ENCODE measurements at regions not wholly inside any gene's neighbourhood (a gene's known extent, or its start where the extent isn't known, plus 50 kb on each side); places are given as distances from the start of the nearest gene placed in this dataset.

DNA sequence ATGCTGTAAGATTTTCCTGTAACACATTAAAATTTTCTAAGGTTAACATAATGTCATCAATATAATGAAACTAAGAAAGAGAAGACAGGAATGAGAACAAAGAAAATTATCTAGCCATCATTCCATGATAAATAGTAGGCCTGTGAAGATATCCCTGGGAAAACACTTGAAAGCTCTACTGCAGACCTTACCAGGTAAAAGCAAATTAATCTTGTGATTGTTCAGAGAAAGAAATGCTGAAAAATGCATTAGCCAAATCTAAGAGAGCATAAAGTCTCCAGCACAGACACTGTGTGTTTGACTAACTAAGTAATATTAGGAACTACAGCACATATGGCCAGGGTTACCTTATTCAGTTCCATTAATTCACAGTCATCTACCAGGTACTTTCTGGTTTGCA is 628.3 kb upstream of the GRAMD2B start:
- Histone ChIP-seq H3K4me1 (no peaks in the 10 kb centered on the region), H3K9me3 (no peaks in the 10 kb centered on the region), H3K27me3 (no peaks in the 10 kb centered on the region), H3K36me3 (no peaks in the 10 kb centered on the region), H3K27ac (no peak overlapping the region), H3K4me3 (no peak overlapping the region)
- intact Hi-C loops (cut with DNase I; ENCODE audit: low total_unique reads) (no loop called here), in situ Hi-C loops (cut with MboI; ENCODE audit: low pct_ligation_motif_present in 1 of 4, low pct_unique_long_range_greater_than_20kb in 1 of 4, low sequenced_read_pairs in 3 of 4) (no loop called here)
- TF ChIP-seq EP300 (IDR thresholded peaks at IDR 0.05; ENCODE audit: low read depth) (no peak), POLR2A (IDR thresholded peaks at IDR 0.05) (no peak), CTCF (IDR thresholded peaks at IDR 0.05) (no peak), POLR2AphosphoS5 (IDR thresholded peaks at IDR 0.05) (no peak)
- DNase-seq: no peak

- TF ChIP-seq POLR2A (IDR thresholded peaks at IDR 0.05) (no peak), EP300 (IDR thresholded peaks at IDR 0.05; ENCODE audit: low read depth) (no peak), CTCF (IDR thresholded peaks at IDR 0.05) (no peak), POLR2AphosphoS5 (IDR thresholded peaks at IDR 0.05) (no peak)
- intact Hi-C loops (cut with DNase I; ENCODE audit: low total_unique reads) (no loop called here), in situ Hi-C loops (cut with MboI; ENCODE audit: low pct_ligation_motif_present in 1 of 4, low pct_unique_long_range_greater_than_20kb in 1 of 4, low sequenced_read_pairs in 3 of 4) (no loop called here)
- no peak overlapping the region for H3K4me3 ChIP-seq
- no peaks in the 10 kb centered on the region for H3K4me1 ChIP-seq
- H3K27me3 ChIP-seq: no peaks in the 10 kb centered on the region
- DNase-seq: no peak
- no peak overlapping the region for H3K27ac ChIP-seq
- H3K9me3 ChIP-seq: no peaks in the 10 kb centered on the region
- H3K36me3 ChIP-seq: no peaks in the 10 kb centered on the region
Measured at GRCh38 chr5:125798307-125798706, 624.9 kb upstream of the GRAMD2B start.

- intact Hi-C loops (cut with DNase I; ENCODE audit: low total_unique reads) (no loop called here), in situ Hi-C loops (cut with MboI; ENCODE audit: low pct_ligation_motif_present in 1 of 4, low pct_unique_long_range_greater_than_20kb in 1 of 4, low sequenced_read_pairs in 3 of 4) (no loop called here)
- no peaks in the 10 kb centered on the region for H3K9me3 ChIP-seq
Measured at GRCh38 chr5:125812651-125813050, 610.6 kb upstream of the GRAMD2B start.

GRCh38 chr5:125813221-125813974 is 609.8 kb upstream of the GRAMD2B start:
- intact Hi-C loops (cut with DNase I; ENCODE audit: low total_unique reads) (no loop called here), in situ Hi-C loops (cut with MboI; ENCODE audit: low pct_ligation_motif_present in 1 of 4, low pct_unique_long_range_greater_than_20kb in 1 of 4, low sequenced_read_pairs in 3 of 4) (no loop called here)
- no peaks in the 10 kb centered on the region for H3K27me3 ChIP-seq
- H3K27ac ChIP-seq: no peak overlapping the region
- H3K36me3 ChIP-seq: no peaks in the 10 kb centered on the region
- 60 to 66% methylated on average over 6 of the region's 6 CpGs for WGBS, 2 donors (ENCODE audit: low coverage in 1 of 2)
- H3K9me3 ChIP-seq: no peaks in the 10 kb centered on the region
- no peak for TF ChIP-seq EP300 (IDR thresholded peaks at IDR 0.05; ENCODE audit: low read depth)
- TF ChIP-seq CTCF (IDR thresholded peaks at IDR 0.05): no peak
- no peak for TF ChIP-seq POLR2AphosphoS5 (IDR thresholded peaks at IDR 0.05)
- no peaks in the 10 kb centered on the region for H3K4me1 ChIP-seq
- no peak overlapping the region for H3K4me3 ChIP-seq
- DNase-seq: no peak

More at GRCh38 chr5:125812651-125813050, 610.6 kb upstream of the GRAMD2B start:
- no peaks in the 10 kb centered on the region for H3K36me3 ChIP-seq
- DNase-seq: no peak
- H3K27ac ChIP-seq: no peak overlapping the region
- H3K27me3 ChIP-seq: no peaks in the 10 kb centered on the region
- no peaks in the 10 kb centered on the region for H3K4me1 ChIP-seq
- no peak overlapping the region for H3K4me3 ChIP-seq
- TF ChIP-seq POLR2A (IDR thresholded peaks at IDR 0.05): no peak
- no peak for TF ChIP-seq POLR2AphosphoS5 (IDR thresholded peaks at IDR 0.05)

- intact Hi-C loops (cut with DNase I; ENCODE audit: low total_unique reads): no loop called here
- 83 to 84% methylated on average over 2 of the region's 2 CpGs for WGBS, 2 donors (ENCODE audit: low coverage in 1 of 2)
- DNase-seq: no peak
- H3K27ac ChIP-seq: no peak overlapping the region
- no peaks in the 10 kb centered on the region for H3K27me3 ChIP-seq
- H3K4me3 ChIP-seq: no peak overlapping the region
- H3K4me1 ChIP-seq: no peaks in the 10 kb centered on the region
- no peaks in the 10 kb centered on the region for H3K9me3 ChIP-seq
- in situ Hi-C loops (cut with MboI; ENCODE audit: low pct_ligation_motif_present in 1 of 4, low pct_unique_long_range_greater_than_20kb in 1 of 4, low sequenced_read_pairs in 3 of 4): no loop called here
- no peaks in the 10 kb centered on the region for H3K36me3 ChIP-seq
- TF ChIP-seq CTCF (IDR thresholded peaks at IDR 0.05) (no peak), POLR2A (IDR thresholded peaks at IDR 0.05) (no peak), EP300 (IDR thresholded peaks at IDR 0.05; ENCODE audit: low read depth) (no peak), POLR2AphosphoS5 (IDR thresholded peaks at IDR 0.05) (no peak)
Measured at GRCh38 chr5:125814119-125814518, 609.1 kb upstream of the GRAMD2B start.
